ENCODE measurements at regions not wholly inside any gene's neighbourhood (a gene's known extent, or its start where the extent isn't known, plus 50 kb on each side); places are given as distances from the start of the nearest gene placed in this dataset.

- Histone ChIP-seq H3K27me3 (replicated peaks in 2 of 5; ENCODE audit: control insufficient read depth in 4 of 5, insufficient read depth in 5 of 5, low read length in 4 of 5) (no peaks in the 10 kb centered on the region), H3K9me3 (ENCODE audit: control extremely low read depth in 1 of 5, control insufficient read depth in 4 of 5, insufficient read depth in 2 of 5, low read depth in 1 of 5, low read length in 4 of 5) (peaks cover 0 to 4% (median 0%) of the 10 kb centered on the region in 5 experiments), H3K27ac (ENCODE audit: insufficient read depth in 1 of 2, low read depth in 1 of 2, low read length in 2 of 2, poor library complexity in 1 of 2, severe bottlenecking in 2 of 2) (no peak overlapping the region), H3K4me3 (ENCODE audit: control insufficient read depth in 1 of 7, extremely low read depth in 1 of 7, insufficient read depth in 4 of 7, low read depth in 2 of 7, low read length in 6 of 7) (no peak overlapping the region), H3K36me3 (ENCODE audit: control insufficient read depth in 4 of 4, insufficient read depth in 4 of 4, low read length in 3 of 4) (no peaks in the 10 kb centered on the region), H3K4me1 (ENCODE audit: control extremely low read depth in 1 of 4, control insufficient read depth in 4 of 4, insufficient read depth in 4 of 4, low read length in 3 of 4) (no peaks in the 10 kb centered on the region)
- POLR2A ChIA-PET: no interaction called here
- DNase-seq: no peak
- CTCF ChIA-PET: no interaction called here
Measured at GRCh38 chr2:194257095-194257494, 1399.9 kb upstream of the SLC39A10 start.

- WGBS (ENCODE audit: insufficient coverage): 96% methylated on average over 5 of the region's 7 CpGs
- CTCF ChIA-PET: interaction anchor here (0.6 to 1.2 kb wide), 2 partner anchors 16 to 305 kb away, joined by 3 to 4 read pairs; no protein-coding TSS in a partner anchor
- Histone ChIP-seq H3K4me3 (ENCODE audit: control insufficient read depth in 1 of 7, extremely low read depth in 1 of 7, insufficient read depth in 4 of 7, low read depth in 2 of 7, low read length in 6 of 7) (no peak overlapping the region), H3K27me3 (replicated peaks in 2 of 5; ENCODE audit: control insufficient read depth in 4 of 5, insufficient read depth in 5 of 5, low read length in 4 of 5) (no peaks in the 10 kb centered on the region), H3K36me3 (ENCODE audit: control insufficient read depth in 4 of 4, insufficient read depth in 4 of 4, low read length in 3 of 4) (no peaks in the 10 kb centered on the region), H3K4me1 (ENCODE audit: control extremely low read depth in 1 of 4, control insufficient read depth in 4 of 4, insufficient read depth in 4 of 4, low read length in 3 of 4) (no peaks in the 10 kb centered on the region), H3K27ac (ENCODE audit: insufficient read depth in 1 of 2, low read depth in 1 of 2, low read length in 2 of 2, poor library complexity in 1 of 2, severe bottlenecking in 2 of 2) (no peak overlapping the region), H3K9me3 (ENCODE audit: control extremely low read depth in 1 of 5, control insufficient read depth in 4 of 5, insufficient read depth in 2 of 5, low read depth in 1 of 5, low read length in 4 of 5) (peaks cover 0 to 4% (median 0%) of the 10 kb centered on the region in 5 experiments)
- POLR2A ChIA-PET: no interaction called here
- DNase-seq: no peak
Measured at GRCh38 chr2:194253528-194254259, 1403.3 kb upstream of the SLC39A10 start.

DNA sequence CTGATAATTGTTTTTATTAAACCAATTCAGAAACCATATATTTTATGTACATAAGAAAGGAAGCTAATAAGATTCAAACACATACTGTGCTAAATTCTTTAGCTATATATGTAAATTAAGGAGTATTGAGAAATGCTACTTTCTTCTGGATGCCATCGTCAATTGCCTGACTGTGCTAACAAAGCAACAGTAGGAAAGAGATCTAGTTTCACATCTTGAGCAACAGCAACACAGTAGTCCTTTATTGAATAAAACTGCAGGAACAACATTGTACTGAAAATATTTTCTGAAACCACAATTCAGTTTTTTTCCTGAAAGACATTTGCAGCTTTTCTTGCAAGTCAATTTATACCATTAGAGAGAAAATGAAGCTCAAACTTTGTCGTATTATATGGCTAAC lies 1404.9 kb upstream of the SLC39A10 start:
- WGBS (ENCODE audit: insufficient coverage): no CpG with 5 or more reads among the region's 2 CpGs
- no peaks in the 10 kb centered on the region for H3K27me3 ChIP-seq (replicated peaks in 2 of 5; ENCODE audit: control insufficient read depth in 4 of 5, insufficient read depth in 5 of 5, low read length in 4 of 5)
- CTCF ChIA-PET: no interaction called here
- DNase-seq: no peak
- H3K27ac ChIP-seq (ENCODE audit: insufficient read depth in 1 of 2, low read depth in 1 of 2, low read length in 2 of 2, poor library complexity in 1 of 2, severe bottlenecking in 2 of 2): no peak overlapping the region
- H3K4me3 ChIP-seq (ENCODE audit: control insufficient read depth in 1 of 7, extremely low read depth in 1 of 7, insufficient read depth in 4 of 7, low read depth in 2 of 7, low read length in 6 of 7): no peak overlapping the region
- POLR2A ChIA-PET: no interaction called here
- H3K9me3 ChIP-seq (ENCODE audit: control extremely low read depth in 1 of 5, control insufficient read depth in 4 of 5, insufficient read depth in 2 of 5, low read depth in 1 of 5, low read length in 4 of 5): peaks cover 0 to 4% (median 0%) of the 10 kb centered on the region in 5 experiments
- H3K36me3 ChIP-seq (ENCODE audit: control insufficient read depth in 4 of 4, insufficient read depth in 4 of 4, low read length in 3 of 4): no peaks in the 10 kb centered on the region
- no peaks in the 10 kb centered on the region for H3K4me1 ChIP-seq (ENCODE audit: control extremely low read depth in 1 of 4, control insufficient read depth in 4 of 4, insufficient read depth in 4 of 4, low read length in 3 of 4)

DNA sequence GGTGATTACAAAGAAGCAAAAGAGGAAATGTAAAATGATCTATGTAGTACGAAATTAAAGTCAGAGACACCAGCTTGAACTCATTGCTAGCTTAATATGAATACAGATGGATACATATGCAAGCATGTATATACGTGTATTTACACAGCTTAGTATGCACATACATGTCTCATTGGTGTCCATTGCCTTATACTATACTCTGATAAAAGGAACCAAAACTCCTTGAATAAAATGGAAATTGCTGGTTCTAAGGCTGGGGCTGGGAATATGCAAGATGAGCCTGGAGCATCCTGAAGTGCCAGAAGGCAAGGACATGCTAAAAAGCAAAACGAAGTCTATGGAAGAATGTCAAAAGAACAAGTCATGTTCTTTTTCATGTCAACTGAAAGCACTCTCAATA lies 1424.4 kb upstream of the SLC39A10 start:
- no peak for DNase-seq
- Histone ChIP-seq H3K27me3 (replicated peaks in 2 of 5; ENCODE audit: control insufficient read depth in 4 of 5, insufficient read depth in 5 of 5, low read length in 4 of 5) (no peaks in the 10 kb centered on the region), H3K9me3 (ENCODE audit: control extremely low read depth in 1 of 5, control insufficient read depth in 4 of 5, insufficient read depth in 2 of 5, low read depth in 1 of 5, low read length in 4 of 5) (no peaks in the 10 kb centered on the region), H3K4me1 (ENCODE audit: control extremely low read depth in 1 of 4, control insufficient read depth in 4 of 4, insufficient read depth in 4 of 4, low read length in 3 of 4) (peaks cover 0 to 2% (median under 1%) of the 10 kb centered on the region in 4 experiments), H3K36me3 (ENCODE audit: control insufficient read depth in 4 of 4, insufficient read depth in 4 of 4, low read length in 3 of 4) (no peaks in the 10 kb centered on the region), H3K27ac (ENCODE audit: insufficient read depth in 1 of 2, low read depth in 1 of 2, low read length in 2 of 2, poor library complexity in 1 of 2, severe bottlenecking in 2 of 2) (no peak overlapping the region), H3K4me3 (ENCODE audit: control insufficient read depth in 1 of 7, extremely low read depth in 1 of 7, insufficient read depth in 4 of 7, low read depth in 2 of 7, low read length in 6 of 7) (no peak overlapping the region)
- POLR2A ChIA-PET: no interaction called here
- WGBS (ENCODE audit: insufficient coverage): no CpG with 5 or more reads among the region's 3 CpGs
- CTCF ChIA-PET: no interaction called here

DNA sequence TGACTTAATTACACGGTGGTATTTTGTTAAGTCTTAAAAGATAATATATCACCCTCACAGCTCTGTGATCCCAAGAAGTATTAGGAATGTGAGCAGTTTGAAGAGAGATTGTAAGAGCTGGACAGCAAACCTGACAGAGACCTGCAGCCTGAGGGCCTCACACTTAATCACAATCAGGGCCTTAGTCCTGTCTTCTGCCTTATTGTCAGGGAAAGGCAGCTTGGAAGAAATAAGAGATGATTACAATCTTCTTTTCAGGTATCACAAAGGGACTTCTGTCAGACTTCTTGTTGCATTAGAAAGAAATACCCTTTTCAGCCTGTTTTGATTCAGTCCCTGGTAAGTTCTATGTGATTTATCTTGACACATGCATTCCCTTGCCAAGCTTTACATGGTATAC lies 1433.8 kb upstream of the SLC39A10 start:
- H3K27ac ChIP-seq (ENCODE audit: insufficient read depth in 1 of 2, low read depth in 1 of 2, low read length in 2 of 2, poor library complexity in 1 of 2, severe bottlenecking in 2 of 2): no peak overlapping the region
- no peak overlapping the region for H3K4me3 ChIP-seq (ENCODE audit: control insufficient read depth in 1 of 7, extremely low read depth in 1 of 7, insufficient read depth in 4 of 7, low read depth in 2 of 7, low read length in 6 of 7)
- no peaks in the 10 kb centered on the region for H3K36me3 ChIP-seq (ENCODE audit: control insufficient read depth in 4 of 4, insufficient read depth in 4 of 4, low read length in 3 of 4)
- ChIA-PET CTCF (no interaction called here), POLR2A (no interaction called here)
- H3K9me3 ChIP-seq (ENCODE audit: control extremely low read depth in 1 of 5, control insufficient read depth in 4 of 5, insufficient read depth in 2 of 5, low read depth in 1 of 5, low read length in 4 of 5): no peaks in the 10 kb centered on the region
- no peaks in the 10 kb centered on the region for H3K4me1 ChIP-seq (ENCODE audit: control extremely low read depth in 1 of 4, control insufficient read depth in 4 of 4, insufficient read depth in 4 of 4, low read length in 3 of 4)
- no peaks in the 10 kb centered on the region for H3K27me3 ChIP-seq (replicated peaks in 2 of 5; ENCODE audit: control insufficient read depth in 4 of 5, insufficient read depth in 5 of 5, low read length in 4 of 5)
- WGBS (ENCODE audit: insufficient coverage): no CpG with 5 or more reads among the region's 1 CpG
- DNase-seq: no peak

DNA sequence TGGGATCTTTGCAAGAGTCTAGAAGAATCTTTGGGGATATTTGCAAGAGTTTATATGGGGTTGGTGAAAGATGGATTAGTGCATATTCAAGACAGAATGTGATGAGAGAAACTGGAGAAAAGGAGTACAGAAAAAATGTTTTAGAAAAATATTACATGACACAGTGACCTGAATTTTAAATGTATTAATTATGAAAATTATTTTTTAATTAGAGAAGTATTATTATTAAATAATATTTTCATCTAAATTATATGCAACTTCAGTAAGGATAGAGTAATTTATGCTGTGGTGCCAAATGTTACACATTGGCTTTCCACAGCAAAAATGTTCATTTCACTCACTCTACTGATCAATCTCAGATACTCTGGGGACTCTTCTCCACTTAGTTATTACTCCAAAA lies 1442.8 kb upstream of the SLC39A10 start:
- H3K27me3 ChIP-seq (replicated peaks in 2 of 5; ENCODE audit: control insufficient read depth in 4 of 5, insufficient read depth in 5 of 5, low read length in 4 of 5): no peaks in the 10 kb centered on the region
- no peaks in the 10 kb centered on the region for H3K36me3 ChIP-seq (ENCODE audit: control insufficient read depth in 4 of 4, insufficient read depth in 4 of 4, low read length in 3 of 4)
- H3K4me1 ChIP-seq (ENCODE audit: control extremely low read depth in 1 of 4, control insufficient read depth in 4 of 4, insufficient read depth in 4 of 4, low read length in 3 of 4): no peaks in the 10 kb centered on the region

GRCh38 chr2:194205568-194206227 lies 1451.3 kb upstream of the SLC39A10 start:
- POLR2A ChIA-PET: no interaction called here

More for the DNA sequence above, 1442.8 kb upstream of the SLC39A10 start:
- Histone ChIP-seq H3K4me3 (ENCODE audit: control insufficient read depth in 1 of 7, extremely low read depth in 1 of 7, insufficient read depth in 4 of 7, low read depth in 2 of 7, low read length in 6 of 7) (no peak overlapping the region), H3K9me3 (ENCODE audit: control extremely low read depth in 1 of 5, control insufficient read depth in 4 of 5, insufficient read depth in 2 of 5, low read depth in 1 of 5, low read length in 4 of 5) (no peaks in the 10 kb centered on the region), H3K27ac (ENCODE audit: insufficient read depth in 1 of 2, low read depth in 1 of 2, low read length in 2 of 2, poor library complexity in 1 of 2, severe bottlenecking in 2 of 2) (no peak overlapping the region)
- POLR2A ChIA-PET: no interaction called here
- CTCF ChIA-PET: no interaction called here
- no peak for DNase-seq

More at GRCh38 chr2:194205568-194206227, 1451.3 kb upstream of the SLC39A10 start:
- no peak overlapping the region for H3K4me3 ChIP-seq (ENCODE audit: control insufficient read depth in 1 of 7, extremely low read depth in 1 of 7, insufficient read depth in 4 of 7, low read depth in 2 of 7, low read length in 6 of 7)
- H3K27ac ChIP-seq (ENCODE audit: insufficient read depth in 1 of 2, low read depth in 1 of 2, low read length in 2 of 2, poor library complexity in 1 of 2, severe bottlenecking in 2 of 2): no peak overlapping the region
- no peaks in the 10 kb centered on the region for H3K36me3 ChIP-seq (ENCODE audit: control insufficient read depth in 4 of 4, insufficient read depth in 4 of 4, low read length in 3 of 4)
- DNase-seq: peak in 1 of 3 donors; percentile 3
- H3K4me1 ChIP-seq (ENCODE audit: control extremely low read depth in 1 of 4, control insufficient read depth in 4 of 4, insufficient read depth in 4 of 4, low read length in 3 of 4): no peaks in the 10 kb centered on the region
- CTCF ChIA-PET: no interaction called here
- no CpG with 5 or more reads among the region's 5 CpGs for WGBS (ENCODE audit: insufficient coverage)
- H3K9me3 ChIP-seq (ENCODE audit: control extremely low read depth in 1 of 5, control insufficient read depth in 4 of 5, insufficient read depth in 2 of 5, low read depth in 1 of 5, low read length in 4 of 5): peaks cover 0 to 5% (median 0%) of the 10 kb centered on the region in 5 experiments
- no peaks in the 10 kb centered on the region for H3K27me3 ChIP-seq (replicated peaks in 2 of 5; ENCODE audit: control insufficient read depth in 4 of 5, insufficient read depth in 5 of 5, low read length in 4 of 5)

Measured in common myeloid progenitor, CD34-positive (primary cell).